HepG2 (cell line): ENCODE measurements at regions not wholly inside any gene's neighbourhood (a gene's known extent, or its start where the extent isn't known, plus 50 kb on each side); places are given as distances from the start of the nearest gene placed in this dataset.

Experiments
- TOPORS ChIP-seq: sonication (generic); formaldehyde crosslinking; IDR thresholded peaks from 2 replicates; pipeline ENCODE4 v1.8.0; 2023; ENCODE audit warnings: mild to moderate bottlenecking, missing genetic modification reagents
- ZNF501 ChIP-seq: sonication (generic); formaldehyde crosslinking; IDR thresholded peaks from 2 replicates; pipeline ENCODE4 v1.5.1; 2020; ENCODE audit warnings: mild to moderate bottlenecking, moderate library complexity, missing genetic modification reagents
- TF ChIP-seq, protein P1 (sequence below): sonication (generic); formaldehyde crosslinking; IDR thresholded peaks from 2 replicates; pipeline ENCODE4 v1.5.0; 2020; ENCODE audit warnings: missing genetic modification reagents

- TF ChIP-seq ZNF501 (CRISPR knock-in tag) (no peak), TOPORS (CRISPR knock-in tag) (no peak)
- TF ChIP-seq, protein P1, sequence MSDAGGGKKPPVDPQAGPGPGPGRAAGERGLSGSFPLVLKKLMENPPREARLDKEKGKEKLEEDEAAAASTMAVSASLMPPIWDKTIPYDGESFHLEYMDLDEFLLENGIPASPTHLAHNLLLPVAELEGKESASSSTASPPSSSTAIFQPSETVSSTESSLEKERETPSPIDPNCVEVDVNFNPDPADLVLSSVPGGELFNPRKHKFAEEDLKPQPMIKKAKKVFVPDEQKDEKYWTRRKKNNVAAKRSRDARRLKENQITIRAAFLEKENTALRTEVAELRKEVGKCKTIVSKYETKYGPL: no peak
Measured at GRCh38 chr2:45288532-45289417, 279.5 kb upstream of the SIX2 start.
